ENCODE measurements at regions not wholly inside any gene's neighbourhood (a gene's known extent, or its start where the extent isn't known, plus 50 kb on each side); places are given as distances from the start of the nearest gene placed in this dataset.

DNA sequence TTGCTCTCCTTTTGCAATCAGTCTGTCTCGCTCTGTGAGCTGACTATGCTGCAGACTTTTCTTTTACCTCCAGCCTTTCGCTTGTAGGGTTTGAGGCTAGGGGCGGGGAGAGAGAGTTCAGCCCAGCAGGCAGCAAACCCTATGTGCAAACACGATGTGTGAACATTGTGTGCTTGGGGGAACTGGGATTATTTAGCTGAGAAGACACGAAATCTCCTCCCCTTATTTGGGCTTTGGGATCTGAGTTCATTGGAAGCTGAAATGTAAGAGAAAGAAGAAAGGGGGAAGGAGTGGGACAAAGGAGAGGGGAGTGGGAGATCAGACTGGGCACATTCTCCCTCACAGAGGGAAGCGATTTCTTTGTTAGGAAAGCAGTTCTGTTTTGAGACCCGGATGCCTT lies 189.6 kb upstream of the TNP1 start:
- DNase-seq, result no peak

DNA sequence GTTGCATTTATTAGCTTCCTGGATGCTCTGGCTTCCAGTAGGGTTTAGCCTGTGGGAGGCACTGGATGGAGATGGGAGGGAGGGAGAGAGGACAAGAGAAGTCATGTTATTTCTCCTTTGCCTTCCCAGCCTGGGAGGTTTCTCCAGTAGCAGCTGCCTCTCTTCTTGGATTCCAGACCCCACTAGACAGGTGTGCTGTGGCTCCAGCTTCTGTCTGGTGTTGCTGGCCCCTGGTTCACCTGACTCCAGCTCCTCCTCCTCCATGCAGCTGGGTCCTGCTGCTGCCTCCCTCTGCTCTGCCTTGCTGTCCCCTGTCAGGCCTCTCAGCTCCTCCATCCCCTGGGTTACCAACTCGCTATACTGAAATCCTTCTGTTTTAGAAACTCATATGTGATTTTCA lies 188.9 kb upstream of the TNP1 start:
- DNase-seq, result no peak

DNA sequence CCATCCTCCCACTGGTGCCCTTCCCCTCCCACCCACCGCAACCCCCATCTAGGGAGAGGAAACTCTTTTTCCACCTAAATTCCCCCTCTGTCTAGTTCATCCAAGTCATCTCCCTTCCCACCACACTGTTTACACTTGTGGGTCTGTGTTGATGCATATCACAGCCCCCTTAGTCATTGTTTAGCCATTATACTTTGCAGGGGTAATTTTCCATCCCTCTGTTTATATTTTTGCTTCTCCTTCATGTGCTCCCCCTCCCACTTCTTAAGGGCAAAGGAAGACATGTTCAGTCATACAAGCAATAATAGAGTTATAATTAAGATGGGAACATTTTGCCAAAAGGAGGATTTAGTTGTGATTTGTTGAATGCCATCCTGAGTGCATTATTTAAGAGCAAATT lies 187.8 kb upstream of the TNP1 start:
- DNase-seq, result no peak

DNA sequence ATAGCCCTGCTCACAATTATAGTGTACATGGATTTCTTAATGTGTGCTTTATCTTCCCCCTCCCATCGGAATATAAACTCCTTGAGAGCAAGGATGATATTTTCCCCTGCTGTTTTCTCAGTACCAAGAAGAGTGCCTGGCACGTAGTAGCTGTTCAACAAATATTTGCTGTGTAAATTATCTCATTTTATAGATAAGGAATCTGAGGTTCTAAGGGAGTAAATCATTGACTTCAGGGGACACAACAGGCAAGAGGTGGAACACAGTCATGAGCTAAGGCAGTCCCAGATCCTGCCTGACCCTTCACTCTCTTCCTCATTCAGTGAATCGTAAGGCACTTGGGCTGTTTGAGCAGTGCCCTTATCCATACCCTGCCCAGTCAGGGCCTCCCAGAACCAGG lies 187.3 kb upstream of the TNP1 start:
- DNase-seq, result no peak

DNA sequence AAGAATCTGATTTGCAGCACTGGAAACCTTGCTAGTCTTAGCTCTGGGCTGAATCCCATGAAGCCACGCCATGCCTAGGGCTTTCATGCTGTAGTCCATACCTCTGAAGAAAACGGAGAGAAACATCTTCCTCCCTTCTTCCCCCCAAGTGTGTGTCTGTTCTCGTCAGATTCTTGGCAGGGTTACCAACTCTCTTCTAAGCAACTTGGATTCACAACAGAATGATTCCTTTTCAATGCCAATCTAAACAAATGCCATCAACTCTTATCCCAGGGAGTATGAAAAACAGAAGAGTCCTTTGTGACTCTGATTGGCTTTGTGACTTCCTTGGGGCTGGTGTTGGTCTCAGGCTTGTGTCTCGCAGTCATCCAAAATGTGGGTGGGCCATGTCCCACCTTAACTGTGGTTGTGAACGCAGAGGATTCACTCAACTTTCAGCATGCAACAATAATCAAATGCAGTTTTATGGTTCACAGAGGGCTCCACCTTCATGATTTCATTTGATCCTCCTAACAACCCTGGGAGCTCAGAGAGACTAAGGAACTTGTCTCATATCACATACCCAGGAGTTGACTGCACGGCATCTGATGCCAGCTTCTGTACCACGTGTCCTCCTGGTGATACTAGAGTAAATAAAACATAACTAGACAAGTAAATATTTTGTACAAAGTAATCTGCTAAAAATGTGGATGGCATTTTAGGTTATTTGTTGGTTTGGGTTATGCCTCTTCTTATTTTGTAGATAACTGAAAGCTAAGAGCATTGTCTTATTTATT lies 186.0 kb upstream of the TNP1 start:
- no peak for DNase-seq

DNA sequence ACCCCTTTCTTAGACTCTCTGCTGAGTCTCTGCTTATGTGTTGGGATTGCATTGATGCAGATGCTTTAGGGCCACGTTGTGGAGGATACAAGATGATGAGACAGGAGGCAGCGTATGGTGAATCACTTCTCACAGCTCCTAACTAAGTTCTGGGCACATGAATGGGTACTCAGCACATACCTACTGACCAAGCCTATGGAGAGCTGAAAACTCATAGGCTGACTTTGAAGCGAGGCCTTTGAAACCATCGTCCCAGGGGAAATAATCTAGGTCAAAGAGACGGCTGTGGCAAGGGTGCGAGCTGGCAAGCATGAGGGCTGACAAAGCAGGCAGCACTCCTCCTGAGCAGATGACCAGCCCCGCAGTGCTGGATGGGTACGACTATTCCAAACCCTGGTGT lies 180.2 kb upstream of the TNP1 start:
- no peak for DNase-seq

DNA sequence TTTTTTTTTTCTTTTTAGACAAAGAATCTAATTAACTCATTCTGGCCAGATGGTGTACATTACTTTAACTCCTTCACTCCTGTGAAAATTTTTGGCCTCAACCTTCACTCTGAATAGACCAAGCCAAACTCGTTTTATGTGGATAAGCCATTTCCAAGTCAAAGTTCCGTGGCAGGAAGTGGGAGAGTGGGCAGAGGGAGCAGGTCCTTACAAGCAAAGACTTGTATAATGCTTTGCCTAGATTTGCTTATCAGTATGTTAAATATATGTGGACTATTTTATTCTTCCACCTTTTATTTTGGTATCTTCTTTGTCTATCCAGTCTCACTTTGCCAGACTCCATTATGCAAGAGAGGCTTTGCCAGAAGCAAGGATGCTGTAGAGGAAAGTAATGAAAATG lies 178.1 kb upstream of the TNP1 start:
- DNase-seq, result no peak

DNA sequence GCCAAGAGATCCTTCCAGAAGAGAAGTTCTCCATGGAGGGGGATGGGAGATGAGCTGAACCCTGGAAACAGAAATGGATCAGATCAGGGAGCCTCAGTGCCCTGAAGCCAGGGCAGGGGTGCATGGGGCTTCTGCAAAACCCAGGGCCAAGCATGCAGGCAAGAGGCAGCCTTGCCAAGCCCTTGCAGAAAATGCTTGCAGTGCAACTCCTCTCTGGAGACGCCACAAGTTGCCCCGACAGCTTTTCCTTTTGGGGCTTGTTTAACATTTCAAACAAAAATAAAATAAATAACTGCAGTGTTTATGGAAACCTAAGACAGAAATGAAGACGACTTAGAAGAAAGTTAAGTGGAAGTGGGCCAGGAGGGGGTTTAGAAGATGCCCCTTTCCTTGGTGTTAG lies 177.5 kb upstream of the TNP1 start:
- no peak for DNase-seq

DNA sequence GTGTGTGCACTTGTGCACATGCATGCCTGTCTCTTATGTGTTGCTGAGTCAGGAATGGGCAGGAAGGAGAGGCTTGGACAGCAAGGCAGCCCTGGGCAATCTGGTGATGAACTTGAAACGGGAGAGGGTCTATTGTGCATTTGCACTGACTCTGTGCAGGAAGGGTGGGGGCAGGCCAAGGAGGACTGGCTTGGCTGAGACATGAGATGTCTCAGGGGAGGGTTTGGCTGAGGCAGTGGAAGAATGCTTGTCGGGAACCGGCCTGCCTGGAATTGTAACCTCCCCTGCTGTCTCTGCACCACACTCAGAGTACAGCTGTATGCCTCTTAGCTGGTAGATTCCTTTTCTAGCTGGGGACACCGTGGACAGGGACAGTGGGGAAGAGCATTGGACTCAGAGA lies 176.1 kb upstream of the TNP1 start:
- no peak for DNase-seq

DNA sequence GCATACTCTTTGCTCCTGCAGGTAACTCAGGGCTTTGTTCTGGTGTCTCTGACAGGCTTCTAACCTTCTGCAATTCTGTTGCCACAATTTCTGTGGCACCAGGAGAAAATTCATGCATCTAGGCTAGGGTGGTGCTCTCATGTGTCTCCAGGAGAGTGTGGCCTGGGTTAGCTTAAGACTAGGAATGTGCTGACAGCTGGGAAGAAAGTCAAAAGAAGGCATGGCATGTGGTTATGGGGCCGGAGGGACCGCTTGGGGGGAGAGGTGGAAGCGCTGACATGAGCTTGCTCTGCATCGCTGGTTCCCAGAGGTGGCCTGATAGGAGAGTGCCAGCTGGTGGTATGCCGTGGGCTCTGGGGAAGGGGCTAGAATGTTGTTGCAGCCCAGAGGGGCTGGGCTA lies 173.3 kb upstream of the TNP1 start:
- no peak for DNase-seq

DNA sequence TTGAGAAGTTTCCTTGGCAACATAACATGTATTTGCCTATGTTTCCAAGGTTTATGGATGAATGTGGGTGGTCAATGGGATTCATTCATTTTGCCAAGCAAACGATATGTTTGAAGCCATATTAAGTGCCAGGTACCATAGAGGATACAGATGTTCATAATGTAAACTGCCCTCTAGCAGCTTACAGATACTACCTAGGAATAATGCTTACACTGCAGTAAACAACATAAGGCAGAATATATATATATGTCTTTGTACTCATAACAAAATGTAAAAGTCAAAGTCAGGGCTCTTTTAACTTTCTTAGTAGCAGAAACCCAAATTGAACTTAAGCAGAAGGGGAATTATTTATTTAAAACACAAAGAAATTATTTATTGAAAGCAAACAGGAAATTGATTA lies 171.6 kb upstream of the TNP1 start:
- DNase-seq, result no peak

DNA sequence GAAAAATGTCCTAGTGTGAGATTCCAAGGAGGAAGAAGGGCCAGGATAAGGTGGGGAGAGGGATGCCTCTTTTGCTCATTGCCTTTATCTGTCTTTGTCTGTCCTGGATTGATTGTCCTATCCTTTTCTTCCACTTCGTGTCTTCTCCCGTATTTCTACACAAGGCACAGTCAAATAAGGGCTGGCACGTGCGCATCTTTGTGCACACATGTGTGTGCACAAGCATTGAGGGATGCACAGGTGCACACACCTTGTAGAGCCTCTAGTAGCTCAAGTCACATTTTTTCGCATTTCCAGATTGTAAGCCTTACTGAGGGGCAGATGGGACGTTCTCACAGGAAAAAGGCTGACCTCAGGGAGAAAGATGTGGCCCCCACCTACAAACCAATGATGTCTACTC lies 170.2 kb upstream of the TNP1 start:
- DNase-seq, result no peak

DNA sequence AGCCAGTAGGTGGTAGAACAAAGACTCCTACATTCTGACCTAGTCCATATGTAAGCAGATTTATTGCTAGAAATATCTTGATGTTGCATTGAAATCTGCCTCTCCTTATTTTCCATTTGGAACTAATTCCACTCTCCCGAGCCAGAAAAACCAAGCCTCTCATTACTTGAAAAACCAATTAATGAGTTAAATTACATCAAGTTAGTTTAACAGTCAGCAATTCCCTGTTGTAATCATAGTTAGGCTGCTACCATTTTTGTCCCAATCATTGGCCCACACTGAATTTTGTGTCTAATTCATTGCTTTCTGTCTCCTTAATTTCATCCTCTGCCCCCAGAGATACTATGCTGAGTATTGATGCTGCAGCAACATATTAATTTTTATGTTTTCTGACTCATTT lies 168.3 kb upstream of the TNP1 start:
- no peak for DNase-seq

DNA sequence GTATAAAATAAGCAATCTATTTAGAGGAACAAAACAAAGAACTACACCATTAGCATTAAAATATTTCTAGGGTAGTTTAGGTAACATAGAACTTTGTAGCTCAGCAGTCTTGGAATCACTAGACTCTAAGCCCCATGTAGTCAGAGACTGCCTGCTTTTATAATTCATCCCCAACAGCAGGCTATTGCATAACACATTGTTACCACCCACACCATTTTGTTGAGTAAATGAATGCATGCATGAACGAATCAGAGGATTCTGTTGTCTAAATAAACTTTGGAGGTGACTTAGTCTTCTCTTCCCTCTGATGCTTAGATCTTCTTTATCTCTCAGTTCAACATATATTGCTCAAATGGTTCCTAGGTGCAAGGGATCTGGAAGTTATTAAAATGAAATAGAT lies 167.6 kb upstream of the TNP1 start:
- no peak for DNase-seq

DNA sequence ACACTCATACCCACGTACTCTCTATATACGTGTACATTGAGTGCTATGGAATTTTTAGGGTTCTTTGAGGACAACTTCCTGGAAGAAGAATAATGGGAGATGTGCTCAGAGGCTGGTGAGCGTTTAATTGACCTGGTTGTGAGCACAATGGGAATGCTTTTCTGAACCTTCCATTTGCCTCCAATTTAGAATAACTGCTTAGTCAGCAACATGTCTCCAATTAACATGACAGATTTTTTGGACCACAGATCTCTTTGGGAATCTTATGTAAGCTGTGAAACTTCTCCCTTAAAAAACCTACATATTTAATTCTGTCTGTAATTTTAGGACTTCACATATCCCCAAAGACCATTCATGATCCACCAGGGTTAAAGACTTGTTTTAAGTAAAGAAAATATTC lies 166.7 kb upstream of the TNP1 start:
- no peak for DNase-seq

DNA sequence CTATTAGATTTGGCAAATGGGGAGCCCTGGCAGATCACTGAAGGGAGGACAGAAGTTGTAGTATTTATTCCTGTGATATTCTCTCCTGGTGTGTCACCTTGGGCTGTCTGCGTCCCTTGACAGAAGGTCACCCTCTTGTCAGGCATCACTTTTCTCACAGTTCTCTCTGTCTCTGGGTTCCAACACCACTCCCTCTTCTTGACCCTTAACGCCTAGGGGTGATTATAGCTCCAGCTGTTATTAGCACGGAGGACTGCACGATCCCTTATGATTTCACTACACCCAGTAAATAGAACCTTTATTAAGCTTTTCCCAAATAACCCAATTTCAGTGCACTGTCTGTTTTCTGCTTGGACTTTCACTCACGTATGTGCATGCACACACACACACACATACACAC lies 166.3 kb upstream of the TNP1 start:
- DNase-seq, result no peak

DNA sequence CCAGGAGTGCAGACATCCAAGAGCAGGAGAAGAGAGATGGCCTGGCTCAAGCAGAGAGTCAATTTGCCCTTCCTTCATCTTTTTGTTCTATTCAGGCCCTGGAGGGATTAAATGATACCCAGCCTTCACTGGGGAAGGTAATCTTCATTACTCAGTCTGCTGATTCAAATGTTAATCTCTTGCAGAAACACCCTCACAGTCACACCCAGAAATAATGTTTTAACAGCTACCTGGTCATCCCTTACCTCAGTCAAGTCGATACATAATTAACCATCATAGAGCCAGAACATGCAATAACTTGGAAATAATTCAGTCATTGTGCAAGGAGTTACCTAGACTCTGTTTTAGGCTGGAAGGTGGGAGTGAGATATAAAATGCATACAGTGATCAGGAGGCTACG lies 163.7 kb upstream of the TNP1 start:
- DNase-seq, result no peak

DNA sequence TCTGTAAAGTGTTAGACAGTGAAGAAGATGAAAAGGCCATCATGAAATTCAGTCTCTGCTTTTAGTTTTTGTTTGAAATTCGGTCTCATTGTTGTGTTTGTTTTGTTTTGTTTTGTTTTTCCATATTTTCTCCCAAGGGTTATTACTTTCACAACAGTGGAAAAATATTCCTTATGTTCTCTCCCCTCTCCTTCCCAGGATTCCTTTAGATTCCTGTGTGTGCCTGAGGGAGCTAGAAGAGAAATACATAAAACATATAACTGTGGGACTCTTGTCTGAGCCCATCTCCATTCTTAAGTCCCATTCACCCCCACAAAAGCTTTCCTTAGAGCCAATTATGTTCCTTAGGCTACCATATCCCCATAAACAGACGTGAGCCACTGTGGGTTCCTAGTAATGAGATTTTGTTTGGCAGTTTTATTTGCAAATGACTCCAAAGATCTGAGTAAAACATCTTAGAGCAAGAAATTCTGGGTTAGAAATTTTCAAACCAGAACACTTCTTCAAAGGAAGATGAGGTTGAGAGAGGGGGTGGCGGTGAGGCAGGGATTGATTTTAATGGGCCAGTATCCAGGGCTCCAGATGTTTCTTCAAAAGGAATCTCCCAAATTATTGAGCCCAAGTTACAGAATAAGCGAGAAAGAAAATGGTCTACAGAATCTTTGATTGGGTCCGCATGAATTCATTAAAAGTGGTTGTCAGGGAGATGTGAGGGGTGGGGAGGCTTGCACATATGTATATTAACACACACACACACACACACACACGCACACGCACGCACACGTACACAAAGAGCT lies 157.8 kb upstream of the TNP1 start:
- no peak for DNase-seq

DNA sequence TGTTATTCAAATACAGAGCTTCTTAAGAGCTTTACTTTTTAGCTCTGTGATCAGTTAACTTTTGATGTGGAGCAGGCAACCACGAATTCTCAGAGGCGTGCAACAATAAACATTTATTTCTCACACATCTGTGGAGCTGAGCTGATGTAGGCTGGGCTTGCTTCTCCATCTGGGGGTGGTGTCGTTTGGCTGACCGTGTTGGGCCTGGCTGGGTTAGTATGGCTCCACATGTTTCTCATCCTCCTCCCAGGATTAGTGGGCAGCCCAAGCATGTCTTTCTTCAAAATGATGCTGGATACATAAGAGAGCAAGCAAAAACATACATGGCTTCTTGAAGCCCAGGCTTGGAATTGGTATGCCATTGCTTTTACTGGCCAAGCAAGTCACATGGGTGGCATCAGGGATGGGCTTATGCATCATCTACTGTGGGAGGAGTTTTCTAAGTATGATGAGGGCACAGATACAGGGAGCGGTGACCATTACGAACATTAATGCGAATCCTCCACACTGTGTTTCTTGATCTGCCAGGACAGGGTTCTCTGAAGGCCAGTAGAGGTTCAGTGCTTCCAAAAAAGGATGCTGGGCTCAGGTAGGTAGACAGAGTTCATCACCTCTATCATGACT lies 157.0 kb upstream of the TNP1 start:
- DNase-seq, result no peak

DNA sequence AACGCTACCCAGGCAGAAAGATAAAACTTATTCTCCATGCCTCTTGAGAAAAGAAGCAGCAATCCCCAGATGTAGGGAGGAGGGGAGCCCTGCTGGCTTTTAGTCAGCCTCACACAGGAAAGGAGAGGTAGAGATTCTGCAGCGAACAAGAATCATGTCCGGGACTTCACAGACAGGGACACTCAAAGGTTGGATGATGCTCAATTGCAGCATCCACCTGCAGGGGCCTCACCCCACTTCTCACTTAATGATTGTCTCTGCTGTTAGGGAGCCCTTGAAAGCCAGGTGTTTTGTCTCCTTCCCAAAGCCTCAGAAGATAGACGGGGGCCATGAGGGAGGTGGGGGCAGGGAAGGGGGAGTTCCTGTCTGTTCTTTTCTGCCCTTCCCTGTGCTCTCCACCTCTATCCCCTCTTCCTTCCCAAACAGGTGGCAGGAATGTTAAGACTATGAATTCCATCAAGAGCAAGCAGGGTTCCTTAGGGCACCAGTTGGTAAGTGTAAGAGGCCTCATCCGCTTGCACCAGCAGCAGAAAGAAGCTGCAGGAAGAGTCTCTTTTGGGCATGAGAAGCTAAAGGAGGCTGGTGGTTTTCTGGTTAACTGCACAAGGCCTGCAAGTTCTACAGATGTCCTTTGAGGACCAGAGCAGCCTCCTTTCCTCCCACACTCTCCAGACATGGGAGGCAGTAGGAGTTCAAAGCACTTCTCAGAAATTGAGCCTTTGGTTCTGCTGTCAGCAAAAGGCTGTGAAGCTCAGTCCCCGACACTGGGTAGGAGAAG lies 154.7 kb upstream of the TNP1 start:
- no peak for DNase-seq

DNA sequence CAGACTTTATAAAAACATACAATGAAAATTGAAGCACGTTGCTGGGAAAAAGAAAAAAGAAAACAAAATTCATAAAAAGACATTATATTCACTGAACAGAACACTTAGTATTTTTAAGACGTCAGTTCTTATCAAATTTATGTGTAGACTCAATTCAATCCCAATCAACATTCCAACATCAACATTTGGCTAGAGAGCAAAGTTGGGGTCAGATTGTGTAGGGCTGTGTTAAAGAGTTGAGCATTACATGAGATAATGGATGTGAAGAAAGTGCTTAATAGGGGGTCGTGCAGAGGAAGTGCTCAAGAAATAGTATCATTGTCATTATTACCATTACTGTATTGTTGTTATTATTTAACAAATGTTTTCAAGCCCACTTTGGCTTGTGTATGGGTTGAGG lies 154.1 kb upstream of the TNP1 start:
- no peak for DNase-seq

DNA sequence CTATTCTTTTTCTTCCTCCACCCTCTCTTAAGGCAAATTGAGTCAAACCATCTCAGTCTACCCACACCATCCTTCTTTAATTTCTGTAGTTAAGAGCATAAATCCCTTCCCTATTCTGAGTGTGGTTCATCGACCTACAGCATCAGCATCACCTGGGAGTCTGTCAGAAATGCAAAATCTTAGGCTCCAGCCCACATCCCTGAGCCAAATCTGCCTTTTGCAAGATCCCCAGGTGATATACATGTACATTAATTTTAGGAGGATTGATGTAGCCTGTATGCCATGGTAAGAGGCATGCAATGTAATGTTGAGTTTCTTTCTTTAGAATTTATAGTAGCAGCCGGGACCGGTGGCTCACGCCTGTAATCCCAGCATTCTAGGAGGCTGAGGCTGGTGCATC lies 151.7 kb upstream of the TNP1 start:
- no peak for DNase-seq

DNA sequence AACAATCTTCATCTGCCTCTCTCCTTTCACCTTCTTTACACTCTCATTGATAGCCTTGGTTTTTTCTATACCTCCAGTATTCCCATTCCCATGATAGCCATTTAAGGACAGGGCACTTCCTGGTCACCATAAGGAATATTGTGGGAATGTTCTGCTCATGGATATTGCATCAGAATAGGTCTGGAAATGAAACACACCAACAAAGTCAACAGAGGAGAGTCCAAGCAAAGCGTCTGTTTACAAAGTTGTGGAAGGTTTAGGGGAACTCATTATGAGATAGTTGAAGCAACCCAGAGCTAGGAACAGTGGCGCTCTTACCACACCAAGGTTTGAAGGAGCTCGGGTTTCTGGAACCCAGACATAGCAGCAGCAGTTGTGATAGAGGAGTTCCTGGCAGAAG lies 150.3 kb upstream of the TNP1 start:
- DNase-seq, result no peak

DNA sequence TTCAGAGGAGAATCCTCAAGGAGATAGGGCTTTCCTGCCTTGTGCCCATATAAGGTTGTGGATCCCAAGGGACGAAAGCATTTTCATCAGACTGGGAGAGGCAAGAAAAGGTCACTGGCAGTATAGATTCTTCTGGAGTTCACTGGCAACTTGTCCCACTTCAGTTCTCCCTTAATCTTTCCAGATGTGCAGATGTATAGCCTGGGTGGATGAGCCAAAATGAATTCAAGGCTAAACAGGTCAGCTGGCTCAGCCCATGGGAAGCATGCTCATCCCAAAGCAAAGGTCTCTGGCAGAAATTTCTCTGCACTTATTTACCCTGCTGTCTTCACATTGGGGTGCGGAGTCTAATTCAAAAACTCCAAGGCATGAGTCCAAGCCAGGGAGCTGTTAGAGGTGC lies 148.9 kb upstream of the TNP1 start:
- DNase-seq, result no peak

All from NCI-H2171 (cell line).